ENCODE measurements at regions not wholly inside any gene's neighbourhood (a gene's known extent, or its start where the extent isn't known, plus 50 kb on each side); places are given as distances from the start of the nearest gene placed in this dataset.

- Mint-ChIP-seq H3K4me1 (ENCODE audit: low read depth, unreplicated experiment) (no peaks in the 10 kb centered on the region), H3K36me3 (ENCODE audit: unreplicated experiment) (no peaks in the 10 kb centered on the region)
- no peak for DNase-seq
These were observed 302.5 kb downstream of the BMPER start for GRCh38 chr7:34207810-34208209.

GRCh38 chr7:34208878-34209621, 303.7 kb downstream of the BMPER start:
- DNase-seq, result no peak
- Mint-ChIP-seq H3K4me1 (ENCODE audit: low read depth, unreplicated experiment) (no peaks in the 10 kb centered on the region), H3K27me3 (ENCODE audit: unreplicated experiment) (no peaks in the 10 kb centered on the region), H3K36me3 (ENCODE audit: unreplicated experiment) (no peaks in the 10 kb centered on the region), H3K27ac (ENCODE audit: unreplicated experiment) (no peak overlapping the region), H3K4me3 (ENCODE audit: unreplicated experiment) (no peak overlapping the region), H3K9me3 (ENCODE audit: unreplicated experiment) (no peaks in the 10 kb centered on the region)
- TF ChIP-seq, protein P1, sequence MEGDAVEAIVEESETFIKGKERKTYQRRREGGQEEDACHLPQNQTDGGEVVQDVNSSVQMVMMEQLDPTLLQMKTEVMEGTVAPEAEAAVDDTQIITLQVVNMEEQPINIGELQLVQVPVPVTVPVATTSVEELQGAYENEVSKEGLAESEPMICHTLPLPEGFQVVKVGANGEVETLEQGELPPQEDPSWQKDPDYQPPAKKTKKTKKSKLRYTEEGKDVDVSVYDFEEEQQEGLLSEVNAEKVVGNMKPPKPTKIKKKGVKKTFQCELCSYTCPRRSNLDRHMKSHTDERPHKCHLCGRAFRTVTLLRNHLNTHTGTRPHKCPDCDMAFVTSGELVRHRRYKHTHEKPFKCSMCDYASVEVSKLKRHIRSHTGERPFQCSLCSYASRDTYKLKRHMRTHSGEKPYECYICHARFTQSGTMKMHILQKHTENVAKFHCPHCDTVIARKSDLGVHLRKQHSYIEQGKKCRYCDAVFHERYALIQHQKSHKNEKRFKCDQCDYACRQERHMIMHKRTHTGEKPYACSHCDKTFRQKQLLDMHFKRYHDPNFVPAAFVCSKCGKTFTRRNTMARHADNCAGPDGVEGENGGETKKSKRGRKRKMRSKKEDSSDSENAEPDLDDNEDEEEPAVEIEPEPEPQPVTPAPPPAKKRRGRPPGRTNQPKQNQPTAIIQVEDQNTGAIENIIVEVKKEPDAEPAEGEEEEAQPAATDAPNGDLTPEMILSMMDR (IDR thresholded peaks at IDR 0.05; ENCODE audit: partially characterized antibody, unreplicated experiment), result no peak

More at GRCh38 chr7:34207810-34208209, 302.5 kb downstream of the BMPER start:
- Mint-ChIP-seq H3K4me3 (ENCODE audit: unreplicated experiment) (no peak overlapping the region), H3K27me3 (ENCODE audit: unreplicated experiment) (no peaks in the 10 kb centered on the region), H3K9me3 (ENCODE audit: unreplicated experiment) (no peaks in the 10 kb centered on the region), H3K27ac (ENCODE audit: unreplicated experiment) (no peak overlapping the region)
- TF ChIP-seq, protein P1 (IDR thresholded peaks at IDR 0.05; ENCODE audit: partially characterized antibody, unreplicated experiment), result no peak

DNA sequence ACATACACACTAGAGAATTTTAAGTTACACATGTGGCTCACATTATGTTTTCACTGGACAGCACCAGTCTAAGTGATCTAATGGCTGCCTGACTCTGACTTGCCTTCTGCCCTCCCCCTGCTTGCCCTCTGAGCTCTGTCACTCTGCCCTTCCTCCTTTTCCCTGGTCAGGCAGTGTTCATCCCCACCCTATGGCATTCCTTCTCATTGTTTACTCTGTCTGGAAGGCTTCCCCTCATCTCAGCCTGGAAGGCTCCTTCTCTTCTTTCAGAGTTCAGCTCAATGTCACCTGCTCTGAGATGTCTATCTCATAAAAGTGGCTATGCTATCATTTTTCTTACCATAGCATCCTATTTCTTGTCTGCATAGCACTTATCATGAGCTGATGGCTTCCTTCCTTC, 305.7 kb downstream of the BMPER start:
- no peak for DNase-seq

GRCh38 chr7:34217972-34218371, 312.6 kb downstream of the BMPER start:
- no peaks in the 10 kb centered on the region for H3K9me3 Mint-ChIP-seq (ENCODE audit: unreplicated experiment)
- peaks cover 5% of the 10 kb centered on the region for H3K36me3 Mint-ChIP-seq (ENCODE audit: unreplicated experiment)
- no peak overlapping the region for H3K4me3 Mint-ChIP-seq (ENCODE audit: unreplicated experiment)
- H3K4me1 Mint-ChIP-seq (ENCODE audit: low read depth, unreplicated experiment), result no peaks in the 10 kb centered on the region
- no peak for DNase-seq
- H3K27ac Mint-ChIP-seq (ENCODE audit: unreplicated experiment), result no peak overlapping the region
- TF ChIP-seq, protein P1 (IDR thresholded peaks at IDR 0.05; ENCODE audit: partially characterized antibody, unreplicated experiment), result no peak
- H3K27me3 Mint-ChIP-seq (ENCODE audit: unreplicated experiment), result peaks cover 3% of the 10 kb centered on the region

More for the DNA sequence above, 305.7 kb downstream of the BMPER start:
- TF ChIP-seq, protein P1 (IDR thresholded peaks at IDR 0.05; ENCODE audit: partially characterized antibody, unreplicated experiment), result no peak
- Mint-ChIP-seq H3K27me3 (ENCODE audit: unreplicated experiment) (no peaks in the 10 kb centered on the region), H3K36me3 (ENCODE audit: unreplicated experiment) (no peaks in the 10 kb centered on the region), H3K27ac (ENCODE audit: unreplicated experiment) (no peak overlapping the region), H3K4me3 (ENCODE audit: unreplicated experiment) (no peak overlapping the region), H3K9me3 (ENCODE audit: unreplicated experiment) (no peaks in the 10 kb centered on the region), H3K4me1 (ENCODE audit: low read depth, unreplicated experiment) (no peaks in the 10 kb centered on the region)

- Mint-ChIP-seq H3K9me3 (ENCODE audit: unreplicated experiment) (no peaks in the 10 kb centered on the region), H3K36me3 (ENCODE audit: unreplicated experiment) (peaks cover 5% of the 10 kb centered on the region), H3K4me3 (ENCODE audit: unreplicated experiment) (no peak overlapping the region), H3K27ac (ENCODE audit: unreplicated experiment) (no peak overlapping the region), H3K4me1 (ENCODE audit: low read depth, unreplicated experiment) (no peaks in the 10 kb centered on the region), H3K27me3 (ENCODE audit: unreplicated experiment) (peaks cover 3% of the 10 kb centered on the region)
- TF ChIP-seq, protein P1 (IDR thresholded peaks at IDR 0.05; ENCODE audit: partially characterized antibody, unreplicated experiment), result no peak
- no peak for DNase-seq
These were observed 313.9 kb downstream of the BMPER start for GRCh38 chr7:34219153-34219718.

All from glutamatergic neuron (in vitro differentiated cells).